ENCODE measurements at regions not wholly inside any gene's neighbourhood (a gene's known extent, or its start where the extent isn't known, plus 50 kb on each side); places are given as distances from the start of the nearest gene placed in this dataset.

GRCh38 chr1:209409780-209410179, 173.7 kb upstream of the CAMK1G start:
- TF ChIP-seq CTCF (IDR thresholded peaks at IDR 0.05) = no peak
- ATAC-seq (ENCODE audit: low FRiP score) (no peak), DNase-seq (ENCODE audit: low spot score) (no peak)

GRCh38 chr1:209411491-209411929, 172.0 kb upstream of the CAMK1G start:
- peak; percentile 67 for ATAC-seq (ENCODE audit: low FRiP score)

GRCh38 chr1:209412036-209412435, 171.5 kb upstream of the CAMK1G start:
- no peak for TF ChIP-seq CTCF (IDR thresholded peaks at IDR 0.05)
- ATAC-seq (ENCODE audit: low FRiP score) (peak; percentile 62), DNase-seq (ENCODE audit: low spot score) (no peak)

More at GRCh38 chr1:209411491-209411929, 172.0 kb upstream of the CAMK1G start:
- no peak for TF ChIP-seq CTCF (IDR thresholded peaks at IDR 0.05)
- DNase-seq (ENCODE audit: low spot score) = no peak

- no peak for TF ChIP-seq CTCF (IDR thresholded peaks at IDR 0.05)
- ATAC-seq (ENCODE audit: low FRiP score) (no peak), DNase-seq (ENCODE audit: low spot score) (no peak)
Observed at GRCh38 chr1:209412566-209412965, 170.9 kb upstream of the CAMK1G start.

- ATAC-seq (ENCODE audit: low FRiP score) = no peak
Observed at GRCh38 chr1:209413062-209413461, 170.5 kb upstream of the CAMK1G start.

GRCh38 chr1:209414803-209415329, 168.6 kb upstream of the CAMK1G start:
- DNase-seq (ENCODE audit: low spot score) = no peak
- no peak for ATAC-seq (ENCODE audit: low FRiP score)
- no peak for TF ChIP-seq CTCF (IDR thresholded peaks at IDR 0.05)

More at GRCh38 chr1:209413062-209413461, 170.5 kb upstream of the CAMK1G start:
- DNase-seq (ENCODE audit: low spot score) = no peak
- no peak for TF ChIP-seq CTCF (IDR thresholded peaks at IDR 0.05)

GRCh38 chr1:209416039-209416438, 167.5 kb upstream of the CAMK1G start:
- no peak for TF ChIP-seq CTCF (IDR thresholded peaks at IDR 0.05)
- DNase-seq (ENCODE audit: low spot score) (no peak), ATAC-seq (ENCODE audit: low FRiP score) (no peak)
